ENCODE measurements at regions not wholly inside any gene's neighbourhood (a gene's known extent, or its start where the extent isn't known, plus 50 kb on each side); places are given as distances from the start of the nearest gene placed in this dataset.

DNA sequence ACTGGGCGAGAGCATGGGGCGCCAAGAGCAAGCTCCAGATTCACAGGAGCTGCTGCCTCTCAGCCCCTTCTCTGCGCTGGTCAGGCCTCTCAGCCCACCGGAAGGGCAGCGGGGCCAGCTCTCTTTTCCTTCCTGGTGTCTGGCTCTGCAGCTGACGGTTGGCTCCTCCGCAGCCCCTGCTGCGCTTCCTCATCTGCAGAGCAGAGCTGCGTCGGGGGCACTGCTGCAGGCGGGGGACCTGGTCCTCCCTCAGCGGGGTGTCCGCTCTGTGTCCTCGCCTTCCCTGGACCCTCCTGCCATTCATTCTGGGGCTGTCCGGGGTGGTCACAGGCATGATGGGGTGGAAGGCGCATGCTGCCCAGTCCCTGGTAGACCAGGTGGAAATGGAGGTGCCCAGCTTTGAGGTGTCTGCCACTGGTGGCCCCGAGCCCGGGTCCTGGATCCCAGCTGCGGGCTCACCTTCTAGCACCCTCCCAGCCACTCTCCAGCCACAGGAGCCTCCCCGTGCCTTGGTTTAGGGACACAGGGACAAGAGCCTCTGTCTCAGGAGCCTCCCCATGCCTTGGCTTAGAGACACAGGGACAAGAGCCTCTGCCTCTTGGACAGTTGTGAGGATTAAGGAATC lies 84.8 kb downstream of the IRF8 start:
- no peak for TF ChIP-seq STAT1 (conservative IDR thresholded peaks at IDR 0.05)
- TF ChIP-seq SMC3 (IDR thresholded peaks at IDR 0.05; ENCODE audit: borderline replicate concordance, low read length): no peak
- TF ChIP-seq POLR2A (IDR thresholded peaks at IDR 0.05; ENCODE audit: low read depth, low read length): no peak
- TF ChIP-seq EP300 (IDR thresholded peaks at IDR 0.05; ENCODE audit: borderline replicate concordance in 1 of 2, control insufficient read depth in 1 of 2, low read depth in 2 of 2, low read length in 2 of 2): no peak
- TF ChIP-seq MYC (IDR thresholded peaks at IDR 0.05; ENCODE audit: insufficient read depth, insufficient read length, insufficient replicate concordance, low read length, severe bottlenecking): no peak
- TF ChIP-seq RELB (IDR thresholded peaks at IDR 0.05; ENCODE audit: low read depth): no peak
- TF ChIP-seq CREB1 (IDR thresholded peaks at IDR 0.05; ENCODE audit: low read depth): no peak

Data from GM12878 (cell line).